Islet precursor cell (in vitro differentiated cells): ENCODE measurements at regions not wholly inside any gene's neighbourhood (a gene's known extent, or its start where the extent isn't known, plus 50 kb on each side); places are given as distances from the start of the nearest gene placed in this dataset.
A peak's percentile ranks its signal among the peaks of the same experiment; 100 is the strongest.
"Not testable (repeated sequence)": the region's sequence is repeated elsewhere in the genome, so short reads cannot be mapped to it uniquely, and the experiment has no call there.

ENCODE experiments used
- DNase-seq: peaks from one replicate; pipeline ENCODE4 v3.0.0-alpha.2; 2018

DNA sequence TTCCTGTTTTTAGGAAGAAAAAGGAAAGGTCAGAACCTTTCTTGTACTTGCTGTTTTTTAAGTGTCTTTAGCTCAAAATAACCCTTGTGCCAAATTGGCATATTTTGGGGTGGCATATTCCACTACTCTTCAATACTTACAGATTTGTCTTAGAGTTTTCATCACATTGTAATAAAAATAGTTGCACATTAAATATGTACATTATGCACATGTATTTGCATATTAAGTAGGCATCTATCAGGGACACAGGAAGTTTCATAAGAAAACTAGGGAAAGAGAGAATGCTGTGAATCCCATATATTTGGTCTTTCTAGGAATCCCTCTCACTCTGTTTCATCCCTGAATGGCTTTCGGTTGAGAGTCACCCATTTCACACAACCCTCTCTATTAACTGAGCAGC, 139.6 kb downstream of the LARP7 start:
- no peak for DNase-seq

DNA sequence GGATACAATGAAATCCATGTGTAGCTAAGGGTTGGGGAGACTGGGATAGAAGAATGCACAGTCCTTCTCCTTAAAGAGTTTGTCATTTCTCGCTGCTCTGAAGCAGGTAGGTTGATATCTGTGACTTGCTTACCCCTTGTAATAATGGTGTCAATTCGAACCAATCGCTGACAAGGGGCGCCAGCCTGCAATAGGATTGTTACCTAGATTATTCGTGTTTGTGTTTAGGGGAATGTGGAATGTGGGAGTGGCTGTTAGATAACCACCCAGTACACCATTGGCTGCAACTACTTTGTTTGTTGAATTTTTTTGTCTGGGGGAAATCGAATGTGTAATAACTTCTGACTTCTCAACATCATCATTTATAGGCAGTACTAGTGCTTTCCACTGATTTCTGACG, 141.6 kb downstream of the LARP7 start:
- DNase-seq: no peak

DNA sequence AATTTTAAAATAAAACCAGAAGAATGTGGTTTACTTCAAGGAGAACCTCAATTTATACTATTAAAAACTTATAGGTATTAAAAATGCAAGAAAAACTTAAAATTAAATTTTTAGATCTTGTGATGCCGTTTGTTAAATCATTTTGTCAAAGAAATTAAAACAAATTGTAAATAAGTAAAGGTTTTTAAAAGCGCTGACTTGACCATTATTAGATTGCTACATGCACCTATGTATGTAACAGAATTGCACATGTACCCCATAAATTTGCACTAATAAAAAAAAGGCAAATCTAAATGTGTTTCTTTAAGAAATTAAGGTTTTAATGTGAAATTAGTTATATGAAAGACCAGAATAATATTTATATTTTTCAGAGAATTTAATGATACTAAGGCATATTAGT, 156.1 kb downstream of the LARP7 start:
- DNase-seq: no peak

DNA sequence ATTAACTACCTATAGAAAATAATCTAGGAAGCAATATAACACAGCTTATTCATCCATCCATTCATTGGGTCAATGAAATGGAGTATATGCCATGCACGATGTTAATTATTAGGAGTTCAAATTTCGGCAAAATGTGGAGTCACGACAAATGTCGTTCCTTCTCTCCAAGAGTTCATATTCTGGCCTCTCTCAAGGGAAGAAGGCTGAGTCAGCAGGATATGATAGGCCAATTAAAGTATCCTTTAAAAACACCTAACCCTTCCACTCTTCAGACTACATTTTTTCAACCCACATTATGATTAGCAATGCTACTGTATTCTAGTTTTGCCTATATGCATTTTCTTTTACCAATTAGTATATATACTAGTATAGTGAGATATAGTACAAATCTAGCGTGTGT, 163.1 kb downstream of the LARP7 start:
- DNase-seq: no peak

DNA sequence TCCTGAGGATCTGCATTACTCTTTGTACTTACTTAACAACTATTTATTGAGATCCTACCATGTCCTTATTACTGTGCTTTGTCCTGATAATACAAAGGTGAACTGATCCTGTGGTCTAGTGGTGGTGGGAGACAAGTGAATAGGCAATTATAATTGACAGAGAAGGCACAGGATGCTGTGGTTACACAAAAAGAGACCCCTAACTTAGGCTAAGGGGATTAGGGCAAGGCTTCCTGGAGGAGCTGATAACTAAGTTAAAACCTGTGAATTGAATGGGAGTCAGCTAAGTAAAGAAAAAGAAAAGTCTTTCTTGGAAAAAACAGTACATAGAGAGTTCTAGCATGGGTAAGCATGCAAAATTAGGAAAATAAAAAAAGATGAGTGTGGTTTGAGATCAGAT, 164.4 kb downstream of the LARP7 start:
- no peak for DNase-seq

DNA sequence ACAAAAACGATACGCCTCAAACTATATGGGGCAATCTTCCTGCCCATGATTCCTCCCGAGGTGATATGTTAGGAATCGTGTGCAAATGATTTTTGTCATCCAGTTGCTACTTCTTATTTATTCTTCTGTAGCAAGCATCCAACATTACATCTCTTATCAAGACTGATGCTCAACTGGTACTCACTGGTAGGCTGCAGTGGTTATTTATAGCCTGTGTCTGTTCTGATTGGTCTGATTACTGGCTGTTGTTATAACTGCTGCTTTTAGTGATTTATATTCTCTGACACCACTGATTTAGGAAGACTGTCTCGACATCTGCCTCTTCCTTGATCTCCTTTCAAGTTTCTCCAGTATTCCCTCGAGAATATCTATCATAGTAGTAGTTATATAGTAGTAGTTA, 165.8 kb downstream of the LARP7 start:
- no peak for DNase-seq

DNA sequence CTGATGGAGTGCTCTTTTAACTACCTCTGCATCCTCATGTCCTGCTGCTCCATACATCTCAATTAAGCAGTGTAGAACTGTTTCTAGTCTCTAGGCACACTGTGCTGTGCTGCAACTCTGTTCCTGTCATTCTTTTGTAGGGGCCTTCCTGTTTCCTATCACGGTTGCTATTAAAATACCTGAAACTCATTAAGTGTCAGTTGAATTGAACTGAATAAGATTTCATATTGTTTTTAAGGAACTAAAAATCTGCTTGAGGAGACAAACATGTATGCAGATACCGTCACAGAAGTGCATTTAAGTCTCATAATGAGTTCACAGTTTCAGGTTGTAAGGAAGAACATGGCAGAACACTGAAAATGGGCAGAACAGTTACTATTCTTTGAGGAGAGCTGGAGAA, 170.1 kb downstream of the LARP7 start:
- no peak for DNase-seq

DNA sequence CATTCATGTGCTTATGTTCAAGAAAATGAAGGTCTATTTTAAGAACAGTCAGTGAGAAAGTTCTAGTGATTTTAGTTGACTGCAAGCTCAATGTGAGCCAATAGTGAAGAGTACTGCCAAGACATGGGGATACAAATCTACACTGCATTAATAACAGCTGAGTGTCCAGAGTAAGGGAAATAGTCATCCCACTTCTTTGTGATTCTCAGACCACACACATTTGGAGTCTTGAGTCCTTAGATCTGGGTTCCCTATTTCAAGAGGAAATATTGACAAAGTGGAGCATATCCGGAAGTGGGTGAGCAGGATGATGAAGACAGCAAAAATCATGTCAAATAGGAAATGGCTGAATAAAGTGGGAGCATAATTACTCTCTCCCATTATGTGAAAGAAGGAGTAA, 171.1 kb downstream of the LARP7 start:
- DNase-seq: no peak

DNA sequence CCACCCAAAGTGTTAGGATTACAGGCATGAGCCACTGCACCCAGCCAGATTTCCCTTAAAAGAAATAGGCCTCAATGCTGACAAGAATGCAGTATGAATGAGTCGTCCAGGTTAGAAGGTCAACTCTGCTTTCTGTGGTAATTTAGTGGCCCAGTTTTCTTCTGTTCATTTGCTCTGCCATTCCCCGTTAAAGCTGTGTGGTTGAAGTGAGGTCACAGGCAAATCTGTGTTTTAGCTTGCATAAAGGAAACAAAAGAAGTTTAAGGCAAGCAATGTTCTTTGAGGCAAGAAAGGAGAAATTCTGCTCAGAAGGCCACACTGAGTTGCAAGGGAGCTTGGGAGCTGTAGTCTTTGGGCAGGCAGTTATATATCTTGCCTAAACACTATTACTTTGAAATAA, 176.8 kb downstream of the LARP7 start:
- DNase-seq: peak; percentile 69

DNA sequence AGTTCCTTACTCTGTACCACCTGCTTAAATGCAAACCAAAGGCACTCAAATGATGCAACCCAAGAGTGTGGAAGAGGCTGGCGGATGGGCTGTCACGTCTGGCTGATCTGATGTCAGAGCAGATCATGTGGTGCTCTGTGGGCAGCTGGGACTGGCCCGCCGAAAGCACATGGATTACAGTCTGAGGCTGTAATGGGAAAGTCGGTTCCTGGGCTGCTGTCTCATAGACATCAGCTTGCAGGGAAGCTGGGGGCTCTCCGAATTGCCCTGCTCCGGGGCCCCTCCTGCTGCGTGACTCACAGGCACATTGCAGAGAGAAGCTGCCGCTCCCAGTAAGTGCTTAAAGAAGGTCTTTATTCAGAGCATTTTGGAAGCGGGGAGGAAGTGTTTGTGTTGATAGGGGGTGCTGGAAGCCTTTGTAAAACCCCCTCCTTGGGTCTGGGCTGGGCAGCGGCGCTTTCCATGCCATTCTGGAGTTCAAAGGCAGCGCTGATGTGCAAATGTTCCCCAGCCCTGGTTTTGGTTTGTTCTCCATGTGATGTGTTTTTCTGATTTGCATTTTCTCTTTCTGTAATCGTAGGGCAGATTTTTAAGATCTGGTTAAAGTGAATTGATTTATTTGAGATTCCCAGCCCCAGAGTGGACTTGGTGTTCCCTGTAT, 181.1 kb downstream of the LARP7 start:
- peak; percentile 99 for DNase-seq

DNA sequence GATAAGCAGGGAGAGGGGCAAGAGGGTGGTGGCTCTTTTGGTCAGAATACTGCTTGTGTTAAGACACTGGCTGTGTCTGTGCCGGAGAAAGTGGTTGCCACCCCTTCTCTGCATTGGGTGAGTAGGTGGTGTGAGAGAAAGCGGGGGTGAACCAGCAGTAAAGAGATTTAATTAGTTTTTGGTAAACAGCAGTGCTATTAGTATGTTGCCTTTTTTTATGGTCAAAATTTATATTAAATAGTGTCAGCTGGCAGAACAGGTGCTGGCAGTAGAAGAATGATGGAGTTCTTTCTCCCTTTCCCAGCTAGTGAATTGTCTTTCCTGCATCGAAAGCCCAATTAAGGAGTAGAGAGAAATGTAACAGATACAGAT, 181.6 kb downstream of the LARP7 start:
- peak; percentile 55 for DNase-seq

DNA sequence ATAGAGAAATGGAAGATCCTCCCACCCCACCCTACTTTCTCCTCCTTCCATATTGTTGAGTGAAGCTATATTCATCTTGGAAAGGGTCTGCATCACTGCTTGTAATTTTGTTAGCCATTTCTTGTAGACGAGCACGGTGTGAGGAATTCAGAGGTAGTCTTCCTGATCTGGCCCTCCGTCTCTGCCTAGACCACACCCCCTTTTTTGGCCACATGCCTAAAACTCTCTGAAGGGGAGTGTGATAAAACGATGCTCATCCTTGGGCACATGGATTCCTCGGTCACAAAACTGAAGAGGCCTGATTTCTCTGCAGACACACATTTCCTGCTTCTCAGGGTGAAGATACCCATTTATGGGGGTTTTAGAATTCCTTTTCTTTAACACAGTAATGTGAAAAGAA, 182.8 kb downstream of the LARP7 start:
- DNase-seq: no peak

DNA sequence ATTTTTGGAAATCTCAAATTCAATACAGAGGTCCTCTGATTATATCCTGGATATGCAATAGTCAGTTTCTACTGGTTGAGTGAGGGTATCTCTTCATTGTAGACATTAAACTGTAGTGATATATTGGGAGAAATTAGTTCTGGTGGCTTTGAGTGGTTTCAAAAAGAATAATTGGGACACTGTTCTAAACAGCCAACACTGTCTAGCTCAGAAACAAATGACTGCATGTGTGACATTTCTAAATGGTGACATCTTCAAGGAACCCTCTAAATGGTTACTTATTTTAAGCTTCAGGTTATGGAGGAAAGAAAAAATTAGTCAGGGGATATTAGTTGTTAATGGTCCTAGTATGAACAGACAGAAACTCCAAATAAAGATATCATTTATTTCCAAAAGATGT, 186.2 kb downstream of the LARP7 start:
- no peak for DNase-seq

DNA sequence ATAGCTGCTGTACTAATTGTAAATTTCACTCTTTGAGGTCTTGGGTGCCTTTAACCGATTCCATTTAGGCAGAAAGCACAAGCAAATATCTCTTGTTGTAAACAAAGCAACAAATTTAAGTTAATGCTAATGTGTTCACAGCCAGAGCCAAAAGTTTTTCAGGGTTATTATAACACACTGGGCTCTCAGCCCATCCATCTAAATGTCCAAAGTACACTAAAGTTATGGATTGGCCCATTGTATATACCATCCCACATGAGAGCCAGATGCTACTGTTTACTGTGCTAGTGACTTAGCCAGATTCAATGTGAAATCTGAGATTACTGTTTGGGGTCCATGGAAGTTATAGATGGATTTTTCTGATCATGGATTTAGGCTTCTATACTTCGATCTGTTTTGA, 186.7 kb downstream of the LARP7 start:
- DNase-seq: no peak

DNA sequence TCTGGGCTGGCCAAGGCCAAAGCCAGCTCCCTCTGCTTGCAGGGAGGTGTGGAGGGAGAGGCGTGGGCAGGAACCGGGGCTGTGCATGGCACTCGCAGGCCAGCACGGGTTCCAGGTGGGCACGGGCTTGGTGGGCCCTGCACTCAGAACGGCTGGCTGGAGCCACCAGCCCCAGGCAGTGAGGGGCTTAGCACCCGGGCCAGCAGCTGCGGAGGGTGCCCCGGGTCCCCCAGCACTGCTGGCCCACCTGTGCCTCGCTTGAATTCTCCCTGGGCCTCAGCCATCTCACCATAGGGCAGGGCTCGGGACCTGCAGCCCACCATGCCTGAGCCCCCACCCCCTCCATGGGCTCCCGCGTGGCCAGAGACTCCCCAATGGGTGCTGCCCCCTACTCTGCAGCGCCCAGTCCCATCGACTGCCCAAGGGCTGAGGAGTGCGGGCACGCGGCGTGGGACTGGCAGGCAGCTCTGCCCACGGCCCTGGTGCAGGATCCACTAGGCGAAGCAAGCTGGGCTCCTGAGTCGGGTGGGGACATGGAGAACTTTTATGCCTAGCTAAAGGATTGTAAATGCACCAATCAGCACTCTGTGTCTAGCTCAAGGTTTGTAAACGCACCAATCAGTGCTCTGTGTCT, 193.9 kb downstream of the LARP7 start:
- no peak for DNase-seq

DNA sequence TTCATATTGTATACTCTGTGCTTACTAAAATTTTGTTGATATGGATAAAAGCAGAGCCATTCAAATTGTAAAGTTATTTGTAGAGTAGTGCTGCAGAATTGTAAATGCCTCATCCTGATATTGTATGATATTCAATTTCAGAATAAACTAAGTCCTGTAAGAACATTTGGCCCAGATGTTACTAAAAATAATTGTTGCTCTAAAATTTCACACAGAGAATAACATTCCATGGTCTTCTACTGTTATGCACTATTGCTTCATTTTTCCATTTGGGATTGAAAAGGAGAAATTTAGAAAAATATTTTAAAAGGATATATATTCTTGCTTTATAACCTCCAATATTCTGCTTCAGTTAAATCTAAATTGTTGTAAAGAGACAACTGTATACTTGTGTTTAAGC, 195.6 kb downstream of the LARP7 start:
- no peak for DNase-seq

DNA sequence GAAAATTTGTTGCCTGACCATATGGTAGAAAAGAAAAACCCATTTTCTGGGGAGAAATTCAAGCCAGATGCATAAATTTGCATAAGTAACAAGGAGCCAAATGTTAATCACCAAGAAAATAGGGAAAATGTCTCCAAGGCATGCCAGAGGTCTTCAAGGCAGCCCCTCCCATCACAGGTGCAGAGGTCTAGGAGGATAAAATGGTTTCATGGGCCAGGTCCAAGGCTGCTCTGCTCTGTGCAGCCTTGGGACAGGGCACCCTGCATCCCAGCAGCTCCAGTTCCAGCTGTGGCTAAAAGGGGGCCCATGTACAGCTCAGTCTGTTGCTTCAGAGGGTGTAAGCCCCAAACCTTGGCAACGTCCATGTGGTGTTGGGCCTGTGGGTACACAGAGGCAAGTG, 200.0 kb downstream of the LARP7 start:
- DNase-seq: no peak

DNA sequence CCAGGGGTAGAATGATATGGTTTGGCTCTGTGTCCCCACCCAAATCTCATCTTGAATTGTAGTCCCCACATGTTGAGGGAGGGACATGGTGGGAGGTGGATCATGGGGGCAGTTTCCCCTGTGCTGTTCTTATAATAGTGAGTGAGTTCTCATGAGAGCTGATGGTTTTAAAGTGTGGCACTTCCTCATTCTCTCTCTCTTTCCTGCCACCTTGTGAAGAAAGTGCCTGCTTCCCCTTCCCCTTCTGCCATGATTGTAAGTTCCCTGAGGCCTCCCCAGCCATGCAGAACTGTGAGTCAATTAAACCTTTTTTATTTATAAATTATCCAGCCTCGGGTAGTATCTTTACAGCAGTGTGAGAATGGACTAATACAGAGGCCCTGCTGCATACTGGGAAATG, 201.1 kb downstream of the LARP7 start:
- DNase-seq: not testable (repeated sequence)

DNA sequence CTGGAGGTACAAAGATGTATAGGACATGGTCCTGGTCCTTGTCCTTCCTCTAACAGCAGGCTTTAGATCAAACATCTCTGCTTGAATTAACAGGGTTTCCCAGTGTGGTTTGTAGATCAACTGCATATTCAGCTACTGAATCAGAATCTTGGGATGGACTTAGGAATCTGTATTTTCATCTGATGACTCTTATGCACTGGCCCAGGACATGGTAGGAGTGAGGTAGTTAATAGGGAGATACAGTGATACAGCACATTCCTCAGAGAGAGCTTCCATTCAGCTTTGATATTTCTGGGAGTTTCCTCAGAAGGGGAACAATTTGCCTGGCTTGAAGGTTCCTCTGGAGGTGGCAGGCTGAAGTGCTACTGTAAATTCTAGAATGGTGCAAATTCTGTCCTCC, 203.1 kb downstream of the LARP7 start:
- DNase-seq: no peak

DNA sequence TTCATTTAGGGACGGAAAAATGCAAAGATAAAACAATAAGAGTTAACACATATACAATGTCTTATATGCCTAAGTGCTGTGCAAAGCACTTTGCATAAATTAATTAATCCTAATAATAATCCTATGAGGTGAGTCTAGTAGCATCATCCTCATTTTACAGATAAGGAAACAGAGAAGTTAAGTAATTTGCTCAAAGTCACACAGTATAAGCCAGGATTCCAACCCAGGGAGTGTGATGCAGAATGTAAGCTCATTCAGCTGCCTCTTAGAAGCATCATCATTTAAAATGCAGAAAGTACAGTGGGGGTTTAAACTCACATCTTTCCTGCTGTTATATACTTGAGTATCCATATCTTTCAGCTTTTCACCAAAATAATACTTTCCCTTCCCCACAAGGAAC, 203.7 kb downstream of the LARP7 start:
- no peak for DNase-seq

DNA sequence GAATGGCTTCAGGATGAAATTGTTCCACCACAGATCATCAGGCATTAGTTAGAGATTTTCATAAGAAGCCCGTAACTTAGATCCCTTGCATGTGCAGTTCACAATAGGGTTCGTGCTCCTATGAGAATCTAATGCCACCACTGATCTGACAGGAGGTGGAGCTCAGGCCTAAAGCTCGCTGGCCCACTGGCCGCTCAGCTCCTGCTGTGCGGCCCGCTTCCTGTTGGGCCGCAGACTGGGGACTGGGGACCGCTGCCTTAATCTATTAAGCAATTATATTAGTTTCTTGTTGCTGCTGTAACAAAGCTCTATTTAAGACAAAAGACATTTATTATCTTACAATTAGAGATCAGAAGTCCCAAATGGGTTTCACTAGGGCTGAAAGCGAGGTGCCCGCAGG, 205.6 kb downstream of the LARP7 start:
- DNase-seq: no peak

DNA sequence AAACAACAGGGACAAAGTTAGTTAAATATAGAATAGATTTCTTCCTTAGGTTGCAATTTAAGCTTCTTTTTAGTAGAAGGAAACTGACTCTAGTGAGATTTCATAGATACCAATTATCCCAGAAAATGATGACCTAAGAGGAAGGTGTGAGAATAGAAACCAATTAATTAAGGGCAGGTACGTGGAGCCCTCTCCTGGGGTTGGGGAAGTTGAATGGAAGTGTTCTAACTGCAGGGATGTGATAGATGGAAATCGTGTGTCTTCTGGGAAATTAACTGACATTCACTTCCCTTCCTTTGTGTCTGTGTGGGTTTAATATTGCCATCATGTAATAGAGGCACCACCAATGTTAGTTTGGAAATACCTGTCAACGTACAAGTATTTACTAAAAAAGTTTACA, 204.1 kb upstream of the ANK2 start:
- DNase-seq: no peak

DNA sequence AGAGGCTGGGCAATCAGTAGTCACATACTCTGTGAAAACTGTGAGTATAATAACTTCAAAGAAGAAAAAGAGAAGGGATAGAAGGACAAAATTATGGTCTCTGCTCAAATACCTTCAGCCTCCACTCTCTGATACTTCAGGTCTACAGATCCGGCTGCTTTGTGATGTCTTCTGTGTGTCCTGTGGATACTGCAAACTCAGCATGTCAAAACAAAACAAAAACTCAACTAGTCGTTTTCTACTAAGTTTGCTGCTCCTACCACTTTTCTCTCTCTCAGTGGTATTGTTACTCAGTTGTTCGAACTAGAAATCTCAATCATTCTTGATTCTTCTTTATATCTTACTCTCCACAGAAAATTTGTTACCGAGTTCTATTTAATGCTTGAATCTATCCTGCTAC, 202.4 kb upstream of the ANK2 start:
- DNase-seq: no peak

DNA sequence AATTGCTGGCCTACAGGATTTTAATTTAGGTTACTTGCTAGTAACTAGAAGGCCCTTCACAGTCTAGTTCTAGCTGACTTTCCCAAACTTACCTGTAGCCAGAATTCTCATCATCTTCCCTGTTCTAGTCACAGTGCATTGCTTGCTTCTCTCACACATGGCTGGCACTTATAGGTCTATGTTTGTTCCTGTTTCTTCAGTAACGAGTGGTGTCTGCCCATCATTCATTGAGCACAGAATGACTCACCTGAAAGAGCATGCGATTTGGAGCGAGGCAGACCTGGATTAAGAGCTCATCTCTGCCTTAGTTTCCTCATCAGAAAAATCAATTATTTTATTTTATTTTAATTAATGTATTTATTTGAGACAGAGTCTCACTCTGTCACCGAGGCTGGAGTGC, 201.7 kb upstream of the ANK2 start:
- no peak for DNase-seq

DNA sequence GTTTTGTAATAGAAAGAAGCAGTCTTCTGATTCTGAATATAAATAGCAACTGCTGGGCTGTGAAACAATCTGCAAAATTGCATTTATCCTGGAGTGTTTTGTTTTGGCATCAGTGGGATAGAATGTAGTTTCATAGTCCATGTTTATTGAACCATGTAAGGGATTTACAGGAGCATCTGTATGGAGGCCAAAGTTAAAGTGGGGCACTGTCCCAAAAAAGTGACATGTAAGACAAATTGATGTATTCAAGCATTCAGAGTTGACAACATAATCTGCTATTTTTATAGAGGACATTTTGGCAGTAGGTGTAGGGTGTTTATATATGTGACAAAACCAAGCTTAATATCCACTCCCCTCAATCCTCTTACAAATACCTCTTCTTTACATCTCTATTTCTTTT, 200.5 kb upstream of the ANK2 start:
- no peak for DNase-seq
